ENCODE measurements at regions not wholly inside any gene's neighbourhood (a gene's known extent, or its start where the extent isn't known, plus 50 kb on each side); places are given as distances from the start of the nearest gene placed in this dataset.

DNA sequence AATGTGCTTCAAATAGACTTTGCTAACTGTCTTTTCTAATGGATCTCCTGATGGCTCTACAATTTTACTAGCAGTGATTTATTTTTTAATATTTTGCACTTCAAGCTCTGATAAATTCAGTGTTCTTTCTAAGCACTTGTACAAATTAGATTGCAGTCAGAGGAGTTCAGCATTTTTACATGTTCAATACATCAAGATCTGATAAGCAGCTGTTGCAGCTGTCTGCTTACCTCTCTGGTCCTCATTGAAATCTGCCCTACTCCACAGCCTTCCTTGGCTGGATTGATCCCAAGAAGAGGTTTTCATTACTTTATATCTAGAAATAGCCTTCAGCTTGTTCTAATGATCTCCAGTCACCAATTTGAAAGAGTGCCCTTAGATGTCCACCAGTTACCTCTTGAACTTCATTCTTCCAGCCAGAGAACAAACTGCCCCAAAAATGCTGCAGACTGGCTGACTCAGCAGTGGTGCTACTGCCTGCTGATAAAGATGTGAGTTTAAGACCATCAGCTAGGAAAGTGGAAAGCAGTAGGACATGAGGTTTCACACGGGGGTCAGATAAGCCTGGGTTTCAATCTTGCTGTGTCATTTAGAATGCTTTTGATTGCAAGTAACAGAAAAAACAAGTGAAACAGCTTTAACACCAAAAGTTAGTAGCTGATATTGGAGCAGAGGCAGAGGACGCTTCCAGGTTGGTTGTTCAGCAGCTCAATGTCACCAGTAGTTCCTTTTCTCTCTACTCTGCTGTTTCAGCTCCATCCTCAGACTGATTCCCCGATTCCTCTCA lies 350.9 kb upstream of the NPVF start:
- no peak for TF ChIP-seq POLR2A (IDR thresholded peaks at IDR 0.05)
- TF ChIP-seq, protein P1, sequence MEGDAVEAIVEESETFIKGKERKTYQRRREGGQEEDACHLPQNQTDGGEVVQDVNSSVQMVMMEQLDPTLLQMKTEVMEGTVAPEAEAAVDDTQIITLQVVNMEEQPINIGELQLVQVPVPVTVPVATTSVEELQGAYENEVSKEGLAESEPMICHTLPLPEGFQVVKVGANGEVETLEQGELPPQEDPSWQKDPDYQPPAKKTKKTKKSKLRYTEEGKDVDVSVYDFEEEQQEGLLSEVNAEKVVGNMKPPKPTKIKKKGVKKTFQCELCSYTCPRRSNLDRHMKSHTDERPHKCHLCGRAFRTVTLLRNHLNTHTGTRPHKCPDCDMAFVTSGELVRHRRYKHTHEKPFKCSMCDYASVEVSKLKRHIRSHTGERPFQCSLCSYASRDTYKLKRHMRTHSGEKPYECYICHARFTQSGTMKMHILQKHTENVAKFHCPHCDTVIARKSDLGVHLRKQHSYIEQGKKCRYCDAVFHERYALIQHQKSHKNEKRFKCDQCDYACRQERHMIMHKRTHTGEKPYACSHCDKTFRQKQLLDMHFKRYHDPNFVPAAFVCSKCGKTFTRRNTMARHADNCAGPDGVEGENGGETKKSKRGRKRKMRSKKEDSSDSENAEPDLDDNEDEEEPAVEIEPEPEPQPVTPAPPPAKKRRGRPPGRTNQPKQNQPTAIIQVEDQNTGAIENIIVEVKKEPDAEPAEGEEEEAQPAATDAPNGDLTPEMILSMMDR (IDR thresholded peaks at IDR 0.05), result no peak

Data from testis (tissue), 2 donors.